ENCODE measurements at regions not wholly inside any gene's neighbourhood (a gene's known extent, or its start where the extent isn't known, plus 50 kb on each side); places are given as distances from the start of the nearest gene placed in this dataset.

DNA sequence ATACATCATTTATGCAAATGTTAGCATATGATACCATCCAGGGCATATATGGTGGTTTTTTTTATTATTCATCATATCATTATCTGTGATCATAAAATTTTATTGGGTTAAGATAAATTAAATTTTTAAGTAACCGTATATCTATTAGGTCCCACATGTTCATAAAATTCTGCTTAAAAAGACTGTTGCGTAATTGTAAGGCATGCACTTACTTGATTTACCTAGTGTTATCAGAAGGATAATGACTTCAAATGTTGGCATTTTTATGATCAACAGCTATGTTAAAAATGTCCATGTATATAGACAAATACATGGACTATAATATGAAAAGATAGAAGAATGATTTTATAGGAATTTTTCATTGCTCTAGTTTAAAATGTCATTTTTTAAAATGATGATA is 1625.5 kb upstream of the CELF4 start:
- Histone ChIP-seq H3K27ac (ENCODE audit: insufficient read depth in 1 of 2, low read depth in 1 of 2, low read length in 2 of 2, poor library complexity in 1 of 2, severe bottlenecking in 2 of 2) (no peak overlapping the region), H3K9me3 (ENCODE audit: control extremely low read depth in 1 of 5, control insufficient read depth in 4 of 5, insufficient read depth in 2 of 5, low read depth in 1 of 5, low read length in 4 of 5) (no peaks in the 10 kb centered on the region), H3K27me3 (replicated peaks in 2 of 5; ENCODE audit: control insufficient read depth in 4 of 5, insufficient read depth in 5 of 5, low read length in 4 of 5) (no peaks in the 10 kb centered on the region), H3K4me3 (ENCODE audit: control insufficient read depth in 1 of 7, extremely low read depth in 1 of 7, insufficient read depth in 4 of 7, low read depth in 2 of 7, low read length in 6 of 7) (no peak overlapping the region), H3K4me1 (ENCODE audit: control extremely low read depth in 1 of 4, control insufficient read depth in 4 of 4, insufficient read depth in 4 of 4, low read length in 3 of 4) (peaks cover 0 to 6% (median 2%) of the 10 kb centered on the region in 4 experiments), H3K36me3 (ENCODE audit: control insufficient read depth in 4 of 4, insufficient read depth in 4 of 4, low read length in 3 of 4) (no peaks in the 10 kb centered on the region)
- ChIA-PET POLR2A (no interaction called here), CTCF (interaction anchor here (0.7 kb wide), 1 partner anchor 1133 kb away, joined by 3 read pairs; no protein-coding TSS in a partner anchor)
- WGBS (ENCODE audit: insufficient coverage) = no CpG with 5 or more reads among the region's 2 CpGs
- no peak for DNase-seq

DNA sequence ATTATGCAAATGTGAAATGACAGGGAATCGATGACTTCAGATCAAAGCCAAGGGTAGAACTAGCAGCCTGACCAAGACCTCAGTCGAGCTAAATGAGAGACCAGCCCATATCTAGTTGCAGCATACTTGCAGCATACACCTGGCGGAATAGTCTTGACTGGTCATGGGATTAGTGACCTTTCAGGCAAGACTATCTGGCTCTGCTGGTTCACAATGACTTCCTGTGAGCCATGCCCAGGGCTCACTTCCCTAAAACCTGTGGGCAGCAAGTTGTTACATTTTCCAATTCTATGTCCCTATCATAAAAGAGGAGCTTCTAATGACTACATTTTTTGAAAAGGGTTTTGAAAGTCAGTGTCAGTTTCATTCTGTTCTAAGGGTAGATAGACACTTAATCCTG is 1624.9 kb upstream of the CELF4 start:
- CTCF ChIA-PET = no interaction called here

DNA sequence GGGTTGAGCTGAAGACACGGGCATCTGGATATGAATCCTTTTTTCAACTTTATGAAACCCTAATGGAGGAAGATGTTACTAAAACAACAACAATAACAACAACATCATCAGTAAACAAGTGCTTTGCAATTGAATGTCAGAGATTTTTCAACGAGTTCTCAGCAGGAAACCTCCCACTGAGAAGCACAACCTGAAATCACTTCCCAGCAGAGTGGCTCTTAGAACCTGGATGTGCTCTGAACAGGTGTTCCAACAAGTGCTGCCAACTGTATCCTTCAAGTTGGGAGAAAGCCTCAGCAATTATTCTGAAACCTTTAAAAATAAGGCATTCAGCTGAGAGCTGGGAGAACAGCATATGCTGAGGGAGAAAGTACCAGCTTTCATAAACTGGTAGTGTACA is 1622.7 kb upstream of the CELF4 start:
- DNase-seq = no peak
- POLR2A ChIA-PET = no interaction called here
- H3K36me3 ChIP-seq (ENCODE audit: control insufficient read depth in 4 of 4, insufficient read depth in 4 of 4, low read length in 3 of 4) = no peaks in the 10 kb centered on the region
- 82% methylated on average over 1 of the region's 2 CpGs for WGBS (ENCODE audit: insufficient coverage)
- no peaks in the 10 kb centered on the region for H3K9me3 ChIP-seq (ENCODE audit: control extremely low read depth in 1 of 5, control insufficient read depth in 4 of 5, insufficient read depth in 2 of 5, low read depth in 1 of 5, low read length in 4 of 5)
- no peak overlapping the region for H3K4me3 ChIP-seq (ENCODE audit: control insufficient read depth in 1 of 7, extremely low read depth in 1 of 7, insufficient read depth in 4 of 7, low read depth in 2 of 7, low read length in 6 of 7)
- no peak overlapping the region for H3K27ac ChIP-seq (ENCODE audit: insufficient read depth in 1 of 2, low read depth in 1 of 2, low read length in 2 of 2, poor library complexity in 1 of 2, severe bottlenecking in 2 of 2)
- no peaks in the 10 kb centered on the region for H3K27me3 ChIP-seq (replicated peaks in 2 of 5; ENCODE audit: control insufficient read depth in 4 of 5, insufficient read depth in 5 of 5, low read length in 4 of 5)
- CTCF ChIA-PET = interaction anchor here (1.3 to 1.4 kb wide), 2 partner anchors 12 to 23 kb away, joined by 3 read pairs; no protein-coding TSS in a partner anchor
- H3K4me1 ChIP-seq (ENCODE audit: control extremely low read depth in 1 of 4, control insufficient read depth in 4 of 4, insufficient read depth in 4 of 4, low read length in 3 of 4) = peaks cover 0 to 6% (median 2%) of the 10 kb centered on the region in 4 experiments

More for the DNA sequence above, 1624.9 kb upstream of the CELF4 start:
- peak in 2 of 3 donors; percentile 32 to 48 for DNase-seq
- Histone ChIP-seq H3K36me3 (ENCODE audit: control insufficient read depth in 4 of 4, insufficient read depth in 4 of 4, low read length in 3 of 4) (no peaks in the 10 kb centered on the region), H3K4me3 (ENCODE audit: control insufficient read depth in 1 of 7, extremely low read depth in 1 of 7, insufficient read depth in 4 of 7, low read depth in 2 of 7, low read length in 6 of 7) (no peak overlapping the region), H3K27ac (ENCODE audit: insufficient read depth in 1 of 2, low read depth in 1 of 2, low read length in 2 of 2, poor library complexity in 1 of 2, severe bottlenecking in 2 of 2) (no peak overlapping the region), H3K27me3 (replicated peaks in 2 of 5; ENCODE audit: control insufficient read depth in 4 of 5, insufficient read depth in 5 of 5, low read length in 4 of 5) (no peaks in the 10 kb centered on the region), H3K9me3 (ENCODE audit: control extremely low read depth in 1 of 5, control insufficient read depth in 4 of 5, insufficient read depth in 2 of 5, low read depth in 1 of 5, low read length in 4 of 5) (no peaks in the 10 kb centered on the region), H3K4me1 (ENCODE audit: control extremely low read depth in 1 of 4, control insufficient read depth in 4 of 4, insufficient read depth in 4 of 4, low read length in 3 of 4) (peaks cover 0 to 6% (median 2%) of the 10 kb centered on the region in 4 experiments)
- POLR2A ChIA-PET = no interaction called here
- WGBS (ENCODE audit: insufficient coverage) = 66% methylated on average over 3 of the region's 3 CpGs

DNA sequence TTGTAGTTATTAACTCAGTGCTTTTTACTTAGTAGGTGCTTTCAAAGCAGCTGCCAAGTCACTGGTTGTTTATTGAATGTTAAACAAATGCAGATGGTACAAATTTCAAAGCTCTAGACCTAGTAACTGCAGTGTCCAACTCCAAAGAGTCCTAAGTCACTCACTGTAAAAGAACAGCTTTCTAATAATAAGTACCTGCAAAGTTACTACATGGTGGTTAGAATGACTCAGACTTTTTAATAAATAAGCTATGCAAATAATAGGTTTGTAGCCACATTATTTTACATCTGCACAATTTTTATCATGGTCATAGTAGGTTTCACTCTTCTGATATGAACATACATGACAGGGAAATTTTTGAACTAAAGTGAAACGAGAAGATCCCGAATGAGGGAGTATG is 1620.4 kb upstream of the CELF4 start:
- WGBS (ENCODE audit: insufficient coverage) = 100% methylated on average over 2 of the region's 2 CpGs

DNA sequence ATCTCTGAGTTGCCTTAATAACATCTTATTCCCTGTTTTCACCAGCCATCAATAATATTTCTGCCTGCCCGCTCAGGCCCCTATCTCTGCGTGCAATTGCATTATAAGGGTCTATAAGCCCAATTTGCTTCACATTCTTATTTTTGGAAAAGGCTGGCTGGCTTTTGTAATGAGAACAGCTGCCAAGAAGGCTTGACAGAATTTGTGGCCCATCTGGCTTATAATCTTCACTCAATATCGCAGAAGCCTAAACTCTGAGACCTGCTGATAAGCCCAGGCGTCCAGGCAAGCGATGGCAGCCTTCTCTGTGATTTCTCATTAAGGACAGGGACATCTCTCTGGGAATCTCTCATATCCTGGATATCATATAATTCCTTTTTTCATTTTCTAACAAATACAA is 1618.6 kb upstream of the CELF4 start:
- ChIA-PET POLR2A (no interaction called here), CTCF (no interaction called here)
- Histone ChIP-seq H3K4me1 (ENCODE audit: control extremely low read depth in 1 of 4, control insufficient read depth in 4 of 4, insufficient read depth in 4 of 4, low read length in 3 of 4) (no peaks in the 10 kb centered on the region), H3K36me3 (ENCODE audit: control insufficient read depth in 4 of 4, insufficient read depth in 4 of 4, low read length in 3 of 4) (no peaks in the 10 kb centered on the region), H3K27ac (ENCODE audit: insufficient read depth in 1 of 2, low read depth in 1 of 2, low read length in 2 of 2, poor library complexity in 1 of 2, severe bottlenecking in 2 of 2) (no peak overlapping the region), H3K9me3 (ENCODE audit: control extremely low read depth in 1 of 5, control insufficient read depth in 4 of 5, insufficient read depth in 2 of 5, low read depth in 1 of 5, low read length in 4 of 5) (peaks cover 0 to 2% (median 0%) of the 10 kb centered on the region in 5 experiments), H3K4me3 (ENCODE audit: control insufficient read depth in 1 of 7, extremely low read depth in 1 of 7, insufficient read depth in 4 of 7, low read depth in 2 of 7, low read length in 6 of 7) (no peak overlapping the region), H3K27me3 (replicated peaks in 2 of 5; ENCODE audit: control insufficient read depth in 4 of 5, insufficient read depth in 5 of 5, low read length in 4 of 5) (no peaks in the 10 kb centered on the region)
- 94% methylated on average over 5 of the region's 5 CpGs for WGBS (ENCODE audit: insufficient coverage)
- no peak for DNase-seq

More for the DNA sequence above, 1620.4 kb upstream of the CELF4 start:
- no peak for DNase-seq
- Histone ChIP-seq H3K9me3 (ENCODE audit: control extremely low read depth in 1 of 5, control insufficient read depth in 4 of 5, insufficient read depth in 2 of 5, low read depth in 1 of 5, low read length in 4 of 5) (no peaks in the 10 kb centered on the region), H3K36me3 (ENCODE audit: control insufficient read depth in 4 of 4, insufficient read depth in 4 of 4, low read length in 3 of 4) (no peaks in the 10 kb centered on the region), H3K27me3 (replicated peaks in 2 of 5; ENCODE audit: control insufficient read depth in 4 of 5, insufficient read depth in 5 of 5, low read length in 4 of 5) (no peaks in the 10 kb centered on the region), H3K4me1 (ENCODE audit: control extremely low read depth in 1 of 4, control insufficient read depth in 4 of 4, insufficient read depth in 4 of 4, low read length in 3 of 4) (peaks cover 0 to 6% (median 2%) of the 10 kb centered on the region in 4 experiments), H3K4me3 (ENCODE audit: control insufficient read depth in 1 of 7, extremely low read depth in 1 of 7, insufficient read depth in 4 of 7, low read depth in 2 of 7, low read length in 6 of 7) (no peak overlapping the region), H3K27ac (ENCODE audit: insufficient read depth in 1 of 2, low read depth in 1 of 2, low read length in 2 of 2, poor library complexity in 1 of 2, severe bottlenecking in 2 of 2) (no peak overlapping the region)
- ChIA-PET CTCF (interaction anchor here (1.5 kb wide), 1 partner anchor 11 kb away, joined by 4 read pairs; no protein-coding TSS in a partner anchor), POLR2A (no interaction called here)

DNA sequence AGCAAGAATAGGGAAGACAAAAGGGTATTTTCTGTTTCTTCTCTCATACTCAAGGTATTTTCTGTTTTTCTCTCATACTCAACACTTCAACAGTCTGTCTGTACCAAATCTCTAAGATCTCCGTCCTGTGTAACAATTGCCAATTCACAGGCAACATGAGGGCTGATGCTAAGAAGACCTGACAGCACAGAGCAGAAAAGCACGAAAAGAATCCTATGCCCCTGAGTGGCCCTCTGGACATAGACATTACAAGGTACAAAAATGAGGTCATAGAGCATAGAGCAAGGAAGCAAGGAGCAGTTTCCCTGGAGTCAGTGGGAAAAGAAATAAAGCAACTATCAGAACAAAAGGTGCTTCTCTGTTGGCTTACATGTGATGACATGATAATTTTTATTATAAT is 1612.6 kb upstream of the CELF4 start:
- Histone ChIP-seq H3K9me3 (ENCODE audit: control extremely low read depth in 1 of 5, control insufficient read depth in 4 of 5, insufficient read depth in 2 of 5, low read depth in 1 of 5, low read length in 4 of 5) (peaks cover 0 to 2% (median 0%) of the 10 kb centered on the region in 5 experiments), H3K36me3 (ENCODE audit: control insufficient read depth in 4 of 4, insufficient read depth in 4 of 4, low read length in 3 of 4) (no peaks in the 10 kb centered on the region), H3K27me3 (replicated peaks in 2 of 5; ENCODE audit: control insufficient read depth in 4 of 5, insufficient read depth in 5 of 5, low read length in 4 of 5) (no peaks in the 10 kb centered on the region), H3K4me3 (ENCODE audit: control insufficient read depth in 1 of 7, extremely low read depth in 1 of 7, insufficient read depth in 4 of 7, low read depth in 2 of 7, low read length in 6 of 7) (no peak overlapping the region), H3K27ac (ENCODE audit: insufficient read depth in 1 of 2, low read depth in 1 of 2, low read length in 2 of 2, poor library complexity in 1 of 2, severe bottlenecking in 2 of 2) (no peak overlapping the region), H3K4me1 (ENCODE audit: control extremely low read depth in 1 of 4, control insufficient read depth in 4 of 4, insufficient read depth in 4 of 4, low read length in 3 of 4) (peaks cover 0 to 6% (median 0%) of the 10 kb centered on the region in 4 experiments)
- DNase-seq = no peak
- ChIA-PET CTCF (no interaction called here), POLR2A (no interaction called here)
- 100% methylated on average over 2 of the region's 2 CpGs for WGBS (ENCODE audit: insufficient coverage)

DNA sequence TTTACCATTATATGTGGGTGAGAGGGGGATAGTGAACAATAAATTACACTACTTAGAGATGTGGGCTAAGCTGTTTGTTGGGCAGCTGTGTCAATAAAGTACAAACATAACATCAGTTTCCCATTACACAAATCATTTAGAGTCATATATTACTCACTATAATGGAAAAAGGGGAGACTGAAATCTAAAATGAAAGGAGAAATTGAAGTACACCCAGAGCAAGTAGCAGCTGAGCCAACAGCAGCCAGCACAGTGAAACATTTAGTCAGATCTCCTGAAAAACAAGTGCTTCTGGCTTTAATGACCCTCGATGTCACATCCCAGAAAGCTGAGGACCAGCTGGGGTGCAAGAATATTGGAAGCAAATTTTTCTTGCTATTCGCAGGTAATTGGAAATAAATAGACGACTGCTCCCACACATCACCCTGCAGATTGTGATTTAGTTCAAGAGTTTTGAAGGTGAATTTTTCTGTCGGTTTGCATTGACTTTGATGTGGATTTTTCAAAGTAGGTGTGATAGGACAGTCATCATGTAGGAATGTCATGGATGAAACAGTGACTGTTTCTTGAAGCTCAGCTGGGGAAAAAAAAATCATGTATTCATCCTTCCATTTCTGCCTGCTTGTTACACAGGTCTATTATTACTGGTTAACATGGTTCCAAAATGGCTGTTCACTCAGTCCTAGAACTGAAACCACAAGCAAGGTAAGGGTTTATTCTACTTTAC is 1607.3 kb upstream of the CELF4 start:
- 94% methylated on average over 3 of the region's 4 CpGs for WGBS (ENCODE audit: insufficient coverage)
- Histone ChIP-seq H3K36me3 (ENCODE audit: control insufficient read depth in 4 of 4, insufficient read depth in 4 of 4, low read length in 3 of 4) (no peaks in the 10 kb centered on the region), H3K4me1 (ENCODE audit: control extremely low read depth in 1 of 4, control insufficient read depth in 4 of 4, insufficient read depth in 4 of 4, low read length in 3 of 4) (peaks cover 0 to 6% (median 0%) of the 10 kb centered on the region in 4 experiments), H3K27me3 (replicated peaks in 2 of 5; ENCODE audit: control insufficient read depth in 4 of 5, insufficient read depth in 5 of 5, low read length in 4 of 5) (no peaks in the 10 kb centered on the region), H3K27ac (ENCODE audit: insufficient read depth in 1 of 2, low read depth in 1 of 2, low read length in 2 of 2, poor library complexity in 1 of 2, severe bottlenecking in 2 of 2) (no peak overlapping the region), H3K9me3 (ENCODE audit: control extremely low read depth in 1 of 5, control insufficient read depth in 4 of 5, insufficient read depth in 2 of 5, low read depth in 1 of 5, low read length in 4 of 5) (no peaks in the 10 kb centered on the region), H3K4me3 (ENCODE audit: control insufficient read depth in 1 of 7, extremely low read depth in 1 of 7, insufficient read depth in 4 of 7, low read depth in 2 of 7, low read length in 6 of 7) (no peak overlapping the region)
- no peak for DNase-seq
- ChIA-PET POLR2A (no interaction called here), CTCF (no interaction called here)
